Kidney (tissue), 13 donors: ENCODE measurements at regions not wholly inside any gene's neighbourhood (a gene's known extent, or its start where the extent isn't known, plus 50 kb on each side); places are given as distances from the start of the nearest gene placed in this dataset.

Experiments
- DNase-seq, 5 donors: peaks; one replicate each; pipeline ENCODE4 v3.0.0-alpha.2; 2013 to 2020
- FAIRE-seq: peaks from 2 replicates; lab custom pipeline; 2012; peaks lifted over from hg19 to GRCh38; lab: Jason Lieb, UNC
- H3K27ac ChIP-seq, 2 donors: one replicate each; pipeline ENCODE4 v1.7.0; 2013; ENCODE audit warnings: low read depth in 2 of 2, low read length in 2 of 2, inconsistent platforms in 1 of 2
- H3K27me3 ChIP-seq: one replicate; pipeline ENCODE4 v1.7.1; 2013; ENCODE audit warnings: low read length, inconsistent platforms; ENCODE audit not compliant: control insufficient read depth, insufficient read depth
- H3K36me3 ChIP-seq, 3 donors: one replicate each; pipeline versions ENCODE4 v1.7.0 to v1.7.1; 2013; ENCODE audit warnings: low read length in 3 of 3, control low read depth in 1 of 3, inconsistent platforms in 1 of 3; ENCODE audit not compliant: insufficient read depth in 3 of 3, control insufficient read depth in 2 of 3
- H3K4me1 ChIP-seq, 3 donors: one replicate each; pipeline versions ENCODE4 v1.7.0 to v1.7.1; 2013; ENCODE audit warnings: low read length in 3 of 3, inconsistent platforms in 1 of 3, low read depth in 1 of 3; ENCODE audit not compliant: control insufficient read depth in 2 of 3, insufficient read depth in 2 of 3
- H3K4me3 ChIP-seq, 3 donors: one replicate each; pipeline versions ENCODE4 v1.7.0 to v1.8.1; 2013; ENCODE audit warnings: low read length in 3 of 3, control low read depth in 1 of 3, inconsistent platforms in 1 of 3
- H3K9ac ChIP-seq, 3 donors: one replicate each; pipeline versions ENCODE4 v1.7.0 to v1.7.1; 2013; ENCODE audit warnings: low read length in 3 of 3, control low read depth in 1 of 3, inconsistent platforms in 1 of 3
- H3K9me3 ChIP-seq, 3 donors: one replicate each; pipeline versions ENCODE4 v1.7.0 to v1.7.1; 2013; ENCODE audit warnings: low read length in 3 of 3, control low read depth in 1 of 3, inconsistent platforms in 1 of 3; ENCODE audit not compliant: control insufficient read depth in 2 of 3, insufficient read depth in 1 of 3
- intact Hi-C: fragments of 100-400 bp; cut with DNase I; formaldehyde crosslinking; loops from one replicate; pipeline ENCODE4 v1.11.1; 2022
- TF ChIP-seq, protein P1 (sequence below): IDR thresholded peaks from 3 replicates; pipeline ENCODE4 v1.5.1; 2012; ENCODE audit warnings: mild to moderate bottlenecking, moderate library complexity, borderline replicate concordance; ENCODE audit not compliant: insufficient read depth; ENCODE audit errors: extremely low read depth
- donor health status: control.
- donor health status: control.
- donor health status: control.
- donor health status: control.
- donor health status: control.
- donor health status: DM: yes; HTN: yes; CAD: no.
- donor health status: Normal renal cell carcinoma (clear cell type).

DNA sequence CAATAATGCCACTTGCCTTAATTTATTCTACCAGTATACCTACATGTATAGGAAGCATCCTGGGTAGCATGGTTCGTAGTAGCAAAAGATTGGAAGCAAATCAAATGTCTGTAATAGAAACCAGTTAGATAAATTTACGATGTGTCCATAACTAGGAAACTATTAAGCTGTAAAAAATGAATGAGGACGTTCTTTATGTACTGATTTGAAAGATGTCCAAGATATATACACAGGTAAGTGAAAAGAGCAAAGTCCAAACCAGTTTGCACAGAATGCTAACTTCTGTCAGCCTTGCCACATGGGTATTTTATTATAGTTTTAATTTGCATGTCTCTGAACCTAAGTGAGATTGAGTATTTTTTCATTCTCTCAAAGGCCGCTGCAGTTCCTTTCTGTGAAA, 251.8 kb upstream of the IRF2BP2 start:
- Histone ChIP-seq H3K9ac (no peak overlapping the region), H3K36me3 (no peaks in the 10 kb centered on the region), H3K9me3 (no peaks in the 10 kb centered on the region), H3K27ac (no peak overlapping the region), H3K4me3 (no peak overlapping the region), H3K4me1 (peaks cover 2 to 17% (median 11%) of the 10 kb centered on the region in 3 donors), H3K27me3 (no peaks in the 10 kb centered on the region)
- FAIRE-seq (no peak), DNase-seq (no peak)
- intact Hi-C loops: no loop called here
- TF ChIP-seq, protein P1, sequence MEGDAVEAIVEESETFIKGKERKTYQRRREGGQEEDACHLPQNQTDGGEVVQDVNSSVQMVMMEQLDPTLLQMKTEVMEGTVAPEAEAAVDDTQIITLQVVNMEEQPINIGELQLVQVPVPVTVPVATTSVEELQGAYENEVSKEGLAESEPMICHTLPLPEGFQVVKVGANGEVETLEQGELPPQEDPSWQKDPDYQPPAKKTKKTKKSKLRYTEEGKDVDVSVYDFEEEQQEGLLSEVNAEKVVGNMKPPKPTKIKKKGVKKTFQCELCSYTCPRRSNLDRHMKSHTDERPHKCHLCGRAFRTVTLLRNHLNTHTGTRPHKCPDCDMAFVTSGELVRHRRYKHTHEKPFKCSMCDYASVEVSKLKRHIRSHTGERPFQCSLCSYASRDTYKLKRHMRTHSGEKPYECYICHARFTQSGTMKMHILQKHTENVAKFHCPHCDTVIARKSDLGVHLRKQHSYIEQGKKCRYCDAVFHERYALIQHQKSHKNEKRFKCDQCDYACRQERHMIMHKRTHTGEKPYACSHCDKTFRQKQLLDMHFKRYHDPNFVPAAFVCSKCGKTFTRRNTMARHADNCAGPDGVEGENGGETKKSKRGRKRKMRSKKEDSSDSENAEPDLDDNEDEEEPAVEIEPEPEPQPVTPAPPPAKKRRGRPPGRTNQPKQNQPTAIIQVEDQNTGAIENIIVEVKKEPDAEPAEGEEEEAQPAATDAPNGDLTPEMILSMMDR: no peak

DNA sequence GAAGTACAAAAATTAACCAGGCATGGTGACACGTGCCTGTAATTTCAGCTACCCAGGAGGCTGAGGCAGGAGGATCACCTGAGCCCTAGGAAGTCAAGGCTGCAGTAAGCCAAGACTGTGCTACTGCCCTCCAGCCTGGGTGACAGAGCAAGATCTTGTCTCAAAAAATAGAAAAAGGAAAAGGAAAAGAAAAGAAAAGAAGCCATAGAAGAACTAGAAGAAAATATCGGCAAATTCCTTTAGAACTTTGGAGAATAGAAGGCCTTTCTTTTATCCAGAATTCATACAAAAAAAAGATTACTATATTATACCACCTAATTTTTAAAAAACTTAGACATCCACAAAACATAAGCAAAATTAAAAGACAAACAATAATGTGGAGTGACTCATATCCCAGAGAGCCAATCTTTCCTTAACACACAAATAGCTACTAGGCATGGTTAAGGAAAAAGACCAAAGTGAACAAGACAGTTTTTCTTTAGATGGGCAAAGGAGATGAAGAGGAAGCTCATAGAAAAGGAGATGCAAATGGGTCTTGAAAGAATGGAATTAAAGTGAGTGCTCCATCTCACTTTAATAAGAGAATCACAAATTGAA, 251.1 kb upstream of the IRF2BP2 start:
- no peak overlapping the region for H3K27ac ChIP-seq
- TF ChIP-seq, protein P1: no peak
- intact Hi-C loops: no loop called here
- H3K9ac ChIP-seq: no peak overlapping the region
- no peaks in the 10 kb centered on the region for H3K9me3 ChIP-seq
- H3K4me3 ChIP-seq: no peak overlapping the region
- H3K4me1 ChIP-seq: peaks cover 2 to 17% (median 11%) of the 10 kb centered on the region in 3 donors
- DNase-seq (no peak), FAIRE-seq (no peak)
- H3K36me3 ChIP-seq: no peaks in the 10 kb centered on the region
- no peaks in the 10 kb centered on the region for H3K27me3 ChIP-seq

DNA sequence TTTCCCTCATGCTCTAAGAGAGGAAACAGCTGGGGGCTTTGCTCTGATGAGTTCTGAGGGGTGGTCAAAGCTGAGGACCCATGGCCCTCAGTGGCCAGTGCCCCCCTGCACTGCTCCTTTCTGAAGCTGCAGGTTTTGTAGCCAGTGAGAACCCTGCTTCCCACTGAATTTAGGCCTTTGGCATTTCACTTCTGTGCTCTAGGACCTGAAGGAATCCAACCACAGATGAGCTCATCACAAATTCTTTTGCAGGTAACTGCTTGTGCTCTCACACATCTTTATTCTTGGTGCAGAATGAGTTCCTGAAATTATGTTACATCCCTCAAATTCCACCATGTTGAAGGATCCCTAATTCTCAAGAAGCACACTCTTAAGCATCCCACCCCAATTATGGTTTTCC, 248.7 kb upstream of the IRF2BP2 start:
- Histone ChIP-seq H3K4me3 (no peak overlapping the region), H3K9me3 (no peaks in the 10 kb centered on the region), H3K9ac (no peak overlapping the region), H3K27ac (no peak overlapping the region), H3K27me3 (no peaks in the 10 kb centered on the region), H3K4me1 (peaks cover 2 to 15% (median 11%) of the 10 kb centered on the region in 3 donors), H3K36me3 (no peaks in the 10 kb centered on the region)
- peak in 1 of 5 donors; percentile 15 for DNase-seq
- intact Hi-C loops: no loop called here
- FAIRE-seq: no peak
- TF ChIP-seq, protein P1: no peak

DNA sequence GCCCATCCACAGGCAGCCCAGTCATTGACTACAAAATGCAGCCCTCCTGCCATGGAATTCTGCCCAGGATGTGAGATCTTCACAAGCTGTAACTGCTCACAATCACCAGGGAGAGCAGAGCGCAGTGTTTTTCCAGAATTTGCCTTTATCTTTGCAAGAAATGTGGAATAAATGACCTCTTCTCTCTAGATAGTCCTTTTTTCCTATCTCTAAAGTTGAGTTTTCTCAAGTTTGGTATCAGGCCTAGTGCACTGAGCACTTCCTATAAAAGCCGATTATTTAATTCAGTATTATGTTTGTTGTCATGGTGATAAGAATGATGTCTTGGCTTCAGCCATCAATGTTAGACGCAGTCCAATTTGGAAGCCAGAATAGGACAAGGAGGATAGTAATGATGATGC, 246.9 kb upstream of the IRF2BP2 start:
- Histone ChIP-seq H3K27me3 (no peaks in the 10 kb centered on the region), H3K27ac (no peak overlapping the region), H3K4me1 (no peaks in the 10 kb centered on the region), H3K4me3 (no peak overlapping the region), H3K9ac (no peak overlapping the region), H3K9me3 (no peaks in the 10 kb centered on the region), H3K36me3 (no peaks in the 10 kb centered on the region)
- no peak for FAIRE-seq
- intact Hi-C loops: no loop called here
- TF ChIP-seq, protein P1: no peak
- DNase-seq: peak in 1 of 5 donors; percentile 2
